ENCODE measurements at regions not wholly inside any gene's neighbourhood (a gene's known extent, or its start where the extent isn't known, plus 50 kb on each side); places are given as distances from the start of the nearest gene placed in this dataset.

GRCh38 chr15:69902414-69903062 lies 195.2 kb downstream of the TLE3 start:
- TF ChIP-seq CTCF (IDR thresholded peaks at IDR 0.05) (no peak), POLR2A (IDR thresholded peaks at IDR 0.05; ENCODE audit: low read depth) (no peak), POLR2AphosphoS5 (IDR thresholded peaks at IDR 0.05) (no peak)

All from esophagus muscularis mucosa (tissue), 3 donors.